ENCODE measurements at regions not wholly inside any gene's neighbourhood (a gene's known extent, or its start where the extent isn't known, plus 50 kb on each side); places are given as distances from the start of the nearest gene placed in this dataset.

DNA sequence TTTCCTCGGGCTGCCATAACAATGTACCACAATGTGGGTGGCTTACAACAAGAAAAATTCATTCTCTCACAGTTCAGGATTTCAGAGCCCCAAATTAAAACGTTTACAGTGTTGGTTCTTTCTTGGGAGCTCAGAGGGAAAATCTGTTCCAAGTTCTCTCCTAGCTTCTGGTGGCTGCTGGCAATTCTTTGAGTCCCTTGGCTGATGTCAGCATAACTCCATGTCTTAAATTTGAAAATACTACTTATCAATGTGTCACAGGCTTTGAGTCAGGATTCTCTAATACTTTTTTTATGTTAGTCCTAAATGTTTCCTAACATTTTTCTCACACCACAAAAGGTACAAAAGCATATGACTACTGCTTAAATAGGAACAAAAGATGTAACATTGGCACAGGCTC, 198.4 kb upstream of the ATXN7L3B start:
- TF ChIP-seq, protein P1, sequence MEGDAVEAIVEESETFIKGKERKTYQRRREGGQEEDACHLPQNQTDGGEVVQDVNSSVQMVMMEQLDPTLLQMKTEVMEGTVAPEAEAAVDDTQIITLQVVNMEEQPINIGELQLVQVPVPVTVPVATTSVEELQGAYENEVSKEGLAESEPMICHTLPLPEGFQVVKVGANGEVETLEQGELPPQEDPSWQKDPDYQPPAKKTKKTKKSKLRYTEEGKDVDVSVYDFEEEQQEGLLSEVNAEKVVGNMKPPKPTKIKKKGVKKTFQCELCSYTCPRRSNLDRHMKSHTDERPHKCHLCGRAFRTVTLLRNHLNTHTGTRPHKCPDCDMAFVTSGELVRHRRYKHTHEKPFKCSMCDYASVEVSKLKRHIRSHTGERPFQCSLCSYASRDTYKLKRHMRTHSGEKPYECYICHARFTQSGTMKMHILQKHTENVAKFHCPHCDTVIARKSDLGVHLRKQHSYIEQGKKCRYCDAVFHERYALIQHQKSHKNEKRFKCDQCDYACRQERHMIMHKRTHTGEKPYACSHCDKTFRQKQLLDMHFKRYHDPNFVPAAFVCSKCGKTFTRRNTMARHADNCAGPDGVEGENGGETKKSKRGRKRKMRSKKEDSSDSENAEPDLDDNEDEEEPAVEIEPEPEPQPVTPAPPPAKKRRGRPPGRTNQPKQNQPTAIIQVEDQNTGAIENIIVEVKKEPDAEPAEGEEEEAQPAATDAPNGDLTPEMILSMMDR (IDR thresholded peaks at IDR 0.05; ENCODE audit: low read depth, low read length), result no peak
- no peak for TF ChIP-seq POLR2A (IDR thresholded peaks at IDR 0.05; ENCODE audit: extremely low read depth, insufficient read length)
- TF ChIP-seq, protein P2, sequence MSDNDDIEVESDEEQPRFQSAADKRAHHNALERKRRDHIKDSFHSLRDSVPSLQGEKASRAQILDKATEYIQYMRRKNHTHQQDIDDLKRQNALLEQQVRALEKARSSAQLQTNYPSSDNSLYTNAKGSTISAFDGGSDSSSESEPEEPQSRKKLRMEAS (IDR thresholded peaks at IDR 0.05; ENCODE audit: low read depth, low read length), result no peak
